HG03342 (cell line): ENCODE measurements at regions not wholly inside any gene's neighbourhood (a gene's known extent, or its start where the extent isn't known, plus 50 kb on each side); places are given as distances from the start of the nearest gene placed in this dataset.

Experiments used
- ATAC-seq: cut with Tn5 transposase; IDR thresholded peaks from one replicate; pipeline ENCODE4 v1.9.1; 2021; ENCODE audit warnings: mild to moderate bottlenecking, moderate library complexity; ENCODE audit not compliant: unreplicated experiment

- ATAC-seq: no peak
Observed at GRCh38 chr15:35911052-35911777, 365.2 kb upstream of the DPH6 start.

GRCh38 chr15:35912196-35912595 lies 366.2 kb upstream of the DPH6 start:
- no peak for ATAC-seq

- ATAC-seq: no peak
Observed at GRCh38 chr15:35914573-35914972, 368.6 kb upstream of the DPH6 start.

GRCh38 chr15:35921046-35921445 lies 375.1 kb upstream of the DPH6 start:
- ATAC-seq: no peak

DNA sequence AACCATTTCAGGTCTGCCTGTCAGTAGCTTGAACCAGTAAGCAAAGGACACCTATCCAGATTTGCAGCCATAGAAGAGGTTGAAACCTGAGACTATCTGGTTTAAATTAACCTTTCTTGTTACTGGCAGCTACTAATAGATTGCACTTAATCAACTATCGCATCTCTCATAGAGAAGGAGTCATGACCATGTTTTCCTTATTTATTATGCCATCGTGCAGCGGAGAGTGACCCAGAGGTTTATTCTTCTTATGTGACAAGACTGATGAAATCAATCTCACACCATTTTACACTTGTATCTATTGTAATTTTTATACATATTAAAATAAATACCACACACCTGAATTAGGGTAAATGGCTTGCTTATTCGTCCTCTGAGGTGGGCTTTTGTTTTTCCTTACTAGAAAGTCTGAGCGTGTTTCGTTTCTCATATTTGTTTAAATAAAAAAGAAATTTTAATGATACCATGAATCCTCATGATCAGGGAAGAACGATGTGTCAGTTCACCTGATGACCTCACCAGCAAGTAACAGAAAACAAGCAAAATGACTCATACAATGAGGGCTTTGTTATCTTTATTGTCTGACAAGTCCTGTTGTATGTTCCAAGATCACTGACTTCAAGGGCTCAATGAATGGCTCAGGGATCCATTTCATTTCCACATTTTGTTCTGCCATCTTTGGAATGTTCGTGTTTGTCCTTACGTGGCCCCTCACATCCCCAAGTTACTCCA lies 379.5 kb upstream of the DPH6 start:
- no peak for ATAC-seq

- no peak for ATAC-seq
Observed at GRCh38 chr15:35926007-35926380, 380.0 kb upstream of the DPH6 start.

DNA sequence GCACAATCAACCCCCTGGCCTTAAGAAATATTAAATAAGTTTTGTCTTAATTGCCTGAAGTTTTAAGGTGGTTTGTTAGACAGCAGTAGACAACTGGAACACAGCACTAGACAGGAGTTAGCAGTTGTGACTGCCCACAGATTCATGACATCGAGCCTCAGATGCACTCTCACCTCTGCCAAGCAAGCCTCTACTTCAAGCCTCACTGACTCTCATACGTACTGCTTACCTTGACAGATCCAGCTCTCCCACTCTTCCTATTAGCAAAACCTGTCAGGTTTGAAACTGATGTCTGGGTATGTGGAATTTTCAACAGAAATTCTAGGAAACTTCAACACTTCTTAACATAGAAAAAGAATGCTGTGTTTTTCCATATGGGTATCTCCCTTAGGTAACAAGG lies 382.9 kb upstream of the DPH6 start:
- no peak for ATAC-seq

DNA sequence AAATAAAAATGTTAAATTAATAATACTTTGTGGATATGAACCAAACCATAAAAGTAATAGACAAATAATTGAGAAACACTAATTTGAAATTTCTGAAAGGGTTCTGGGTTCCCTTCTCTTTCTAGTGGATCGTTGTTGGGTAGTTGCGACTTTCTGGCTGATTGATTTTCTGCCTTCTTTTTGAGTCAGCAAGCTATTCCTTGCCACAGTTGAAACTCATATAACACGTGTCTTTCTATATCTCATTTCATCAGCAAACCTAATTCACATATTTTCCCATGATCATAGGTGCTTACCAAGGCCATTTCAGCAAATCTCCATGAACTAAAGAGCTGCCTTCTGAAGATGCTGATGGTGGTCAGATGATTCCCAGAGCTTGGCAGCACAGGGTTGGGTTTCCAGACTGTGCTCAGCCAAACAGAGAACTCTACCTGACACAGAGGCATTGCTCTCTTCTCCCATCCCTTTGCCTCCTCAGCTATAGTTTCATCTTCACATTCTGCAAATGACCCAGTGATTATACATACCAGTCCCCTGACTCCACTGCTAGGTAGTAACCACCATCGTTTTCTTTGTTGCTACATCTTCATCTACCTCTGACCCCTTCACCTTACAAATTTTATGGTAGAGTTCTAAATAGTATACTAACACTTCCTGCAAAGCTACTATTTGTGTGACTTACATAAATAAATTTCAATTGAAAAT lies 383.9 kb upstream of the DPH6 start:
- ATAC-seq: peak; percentile 72

- no peak for ATAC-seq
Observed at GRCh38 chr15:35931799-35932341, 385.9 kb upstream of the DPH6 start.

DNA sequence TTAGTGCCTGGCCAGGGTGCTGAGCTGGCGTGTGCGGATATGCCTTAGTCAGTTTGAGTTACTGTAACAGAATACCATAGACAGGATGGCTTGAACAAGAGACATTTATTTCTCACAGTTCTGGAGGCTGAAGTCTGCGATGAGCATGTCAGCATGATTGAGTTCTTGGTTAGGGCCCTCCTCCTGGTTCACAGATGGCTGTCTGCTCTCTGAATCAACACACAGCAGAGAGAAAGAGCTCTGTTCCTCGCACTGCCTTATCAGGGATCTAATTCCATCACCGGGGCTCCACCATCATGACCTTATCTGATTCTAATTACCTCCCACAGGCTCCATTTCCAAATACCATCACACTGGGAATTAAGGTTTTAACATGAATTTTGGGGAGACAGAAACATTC lies 386.6 kb upstream of the DPH6 start:
- ATAC-seq: no peak

DNA sequence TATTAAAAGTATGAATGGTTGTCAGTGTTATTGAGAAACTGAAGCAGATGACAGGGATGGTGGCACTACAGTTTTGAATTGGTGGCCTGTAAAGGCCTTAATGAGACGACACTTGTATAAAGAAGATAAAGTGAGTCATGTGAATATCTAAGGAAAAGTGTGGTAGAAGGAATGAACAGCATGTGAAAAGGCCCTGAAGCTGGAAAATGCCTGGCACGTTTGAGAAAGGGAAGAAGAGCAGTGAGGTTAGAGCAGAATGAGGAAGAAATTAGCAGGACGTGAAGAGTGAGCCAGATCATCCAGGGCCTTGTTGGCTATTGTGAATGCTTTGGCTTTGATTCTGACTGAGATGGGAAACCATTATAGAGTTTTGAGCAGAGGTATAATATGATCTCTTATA lies 387.6 kb upstream of the DPH6 start:
- no peak for ATAC-seq

DNA sequence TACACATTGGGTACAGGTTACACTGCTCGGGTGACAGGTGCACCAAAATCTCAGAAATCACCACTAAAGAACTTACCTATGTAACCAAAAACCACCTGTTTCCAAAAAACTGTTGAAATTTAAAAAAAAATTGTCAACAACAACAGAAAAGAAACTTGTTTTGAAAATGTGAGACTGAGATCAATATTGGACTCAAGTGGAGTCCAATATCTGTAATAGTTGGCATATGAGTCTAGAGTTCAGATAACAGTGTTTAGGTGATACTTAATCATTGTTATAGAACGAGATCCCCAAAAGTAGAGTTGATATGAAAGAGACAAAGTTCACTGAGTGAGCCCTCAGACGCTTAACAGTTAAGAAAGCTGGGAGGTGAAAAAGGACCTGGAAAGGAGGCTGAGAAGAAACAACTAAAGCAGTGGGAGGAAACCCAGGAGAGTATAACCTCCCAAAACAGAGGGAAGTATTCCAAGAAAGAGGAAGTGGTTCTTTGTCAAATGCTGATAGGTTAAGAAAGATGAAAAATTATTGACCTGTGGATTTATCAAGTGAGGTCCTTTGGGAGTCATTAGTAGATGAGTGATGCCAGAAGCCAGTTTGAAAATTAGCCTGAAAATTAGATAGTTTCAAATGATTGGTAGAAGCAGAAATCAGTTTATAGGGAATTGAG lies 388.6 kb upstream of the DPH6 start:
- no peak for ATAC-seq

- no peak for ATAC-seq
Observed at GRCh38 chr15:35936284-35936683, 390.3 kb upstream of the DPH6 start.

DNA sequence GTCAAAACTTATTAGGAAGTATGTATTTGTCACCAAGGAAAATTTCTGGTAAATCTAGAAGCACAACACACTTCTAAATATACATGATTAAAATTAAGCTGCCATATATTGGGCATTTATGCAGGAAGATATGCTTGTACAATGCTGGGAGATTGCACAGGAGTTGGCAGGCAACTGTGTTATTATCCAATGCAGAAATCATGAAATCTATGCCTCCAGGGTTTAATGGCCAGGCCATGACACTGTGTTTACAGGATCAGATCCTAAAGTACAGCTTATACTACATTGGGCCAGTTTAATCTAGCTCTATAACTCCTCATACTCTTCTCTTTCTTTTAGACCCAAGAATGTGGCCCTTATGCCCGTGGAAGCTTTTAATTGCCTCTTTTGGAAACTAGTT lies 391.4 kb upstream of the DPH6 start:
- ATAC-seq: no peak

GRCh38 chr15:35944945-35945585 lies 399.1 kb upstream of the DPH6 start:
- ATAC-seq: no peak

DNA sequence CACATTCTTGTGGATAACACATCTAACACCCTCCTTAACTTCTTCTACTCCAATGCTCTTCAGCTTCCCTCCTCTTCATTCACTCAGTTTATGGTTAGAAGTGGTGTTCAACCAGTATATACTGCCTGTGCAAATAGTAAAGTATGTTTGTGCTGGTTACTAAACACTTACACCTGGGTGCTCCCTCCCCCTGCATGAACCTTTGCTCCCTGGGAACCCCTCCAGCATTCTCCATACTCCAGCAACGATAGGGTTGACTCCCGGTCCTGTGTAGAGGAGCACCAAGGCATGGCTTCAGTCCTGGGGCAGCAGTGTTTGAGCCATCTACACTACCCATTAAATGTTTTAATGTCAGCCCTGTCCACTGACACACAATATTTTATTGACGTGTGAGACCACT lies 407.5 kb upstream of the DPH6 start:
- no peak for ATAC-seq

DNA sequence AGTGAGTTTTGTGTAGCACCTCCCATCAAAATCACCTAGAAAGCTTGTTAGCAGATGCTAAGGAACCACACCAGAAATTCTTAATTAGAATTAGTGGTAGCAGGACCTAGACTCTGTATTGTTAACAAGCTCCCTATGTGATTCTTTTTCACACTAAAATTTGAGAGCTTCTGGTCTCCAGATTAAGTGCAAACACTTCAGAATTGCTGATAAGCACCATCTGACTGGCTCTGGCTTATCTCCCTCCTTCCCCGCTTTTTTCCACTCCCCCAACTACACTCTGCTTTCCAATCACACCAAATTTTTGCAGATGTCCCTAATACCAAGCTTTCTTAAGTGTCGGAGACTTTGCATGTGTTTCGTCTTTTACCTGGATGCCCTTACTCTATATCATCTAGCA lies 410.1 kb upstream of the DPH6 start:
- ATAC-seq: no peak

DNA sequence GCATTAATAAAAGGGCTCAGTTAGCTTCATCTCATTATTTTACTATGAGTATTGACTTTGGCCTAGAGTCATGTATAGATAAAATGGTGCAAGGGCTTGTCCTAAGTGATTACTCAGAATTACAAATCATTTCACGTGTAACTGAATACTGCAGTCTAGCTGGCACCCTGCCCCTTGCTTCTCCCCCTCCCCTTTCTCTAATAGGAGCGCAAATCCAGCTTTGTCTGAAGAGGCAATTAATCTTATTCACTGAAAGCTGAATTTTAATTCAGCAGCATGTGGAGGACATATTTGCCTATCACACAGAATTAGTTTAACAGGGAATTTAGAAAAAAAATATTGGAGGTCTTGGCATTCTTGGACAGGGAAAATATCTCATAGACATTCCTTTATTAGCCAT lies 412.1 kb upstream of the DPH6 start:
- no peak for ATAC-seq

- no peak for ATAC-seq
Observed at GRCh38 chr15:35958975-35959374, 413.0 kb upstream of the DPH6 start.

- no peak for ATAC-seq
Observed at GRCh38 chr15:35963326-35963725, 417.4 kb upstream of the DPH6 start.

GRCh38 chr15:35966781-35967180 lies 420.8 kb upstream of the DPH6 start:
- ATAC-seq: no peak
